Fibroblast of the conjunctiva (primary cell): ENCODE measurements at regions not wholly inside any gene's neighbourhood (a gene's known extent, or its start where the extent isn't known, plus 50 kb on each side); places are given as distances from the start of the nearest gene placed in this dataset.

Source experiments
- DNase-seq: peaks from one replicate; pipeline ENCODE4 v3.0.0-alpha.2; 2010; ENCODE audit warnings: low read depth

- DNase-seq = no peak
These were observed 296.1 kb downstream of the TFAP2C start for GRCh38 chr20:56925082-56925830.

GRCh38 chr20:56925831-56926170 is 296.7 kb downstream of the TFAP2C start:
- DNase-seq = no peak

GRCh38 chr20:56926501-56926900 is 297.4 kb downstream of the TFAP2C start:
- no peak for DNase-seq

- no peak for DNase-seq
These were observed 298.0 kb downstream of the TFAP2C start for GRCh38 chr20:56927127-56927526.

GRCh38 chr20:56928007-56928406 is 298.9 kb downstream of the TFAP2C start:
- no peak for DNase-seq

GRCh38 chr20:56929606-56930005 is 300.5 kb downstream of the TFAP2C start:
- no peak for DNase-seq

GRCh38 chr20:56930876-56931275 is 301.8 kb downstream of the TFAP2C start:
- no peak for DNase-seq

GRCh38 chr20:56932575-56933330 is 303.6 kb downstream of the TFAP2C start:
- no peak for DNase-seq

GRCh38 chr20:56933331-56933698 is 304.2 kb downstream of the TFAP2C start:
- no peak for DNase-seq

GRCh38 chr20:56934888-56935287 is 305.8 kb downstream of the TFAP2C start:
- DNase-seq = no peak

GRCh38 chr20:56940466-56940865 is 311.4 kb downstream of the TFAP2C start:
- DNase-seq = no peak

- DNase-seq = no peak
These were observed 312.1 kb downstream of the TFAP2C start for GRCh38 chr20:56941101-56941686.

- no peak for DNase-seq
These were observed 315.1 kb downstream of the TFAP2C start for GRCh38 chr20:56943946-56944945.

- DNase-seq = no peak
These were observed 316.0 kb downstream of the TFAP2C start for GRCh38 chr20:56945057-56945456.

- DNase-seq = no peak
These were observed 316.8 kb downstream of the TFAP2C start for GRCh38 chr20:56945901-56946300.

GRCh38 chr20:56949318-56949717 is 317.1 kb downstream of the BMP7 start:
- no peak for DNase-seq

- DNase-seq = no peak
These were observed 314.0 kb downstream of the BMP7 start for GRCh38 chr20:56952258-56953047.

GRCh38 chr20:56953048-56953586 is 313.3 kb downstream of the BMP7 start:
- no peak for DNase-seq

- no peak for DNase-seq
These were observed 311.6 kb downstream of the BMP7 start for GRCh38 chr20:56954797-56955196.

GRCh38 chr20:56955680-56956079 is 310.8 kb downstream of the BMP7 start:
- no peak for DNase-seq

GRCh38 chr20:56956534-56956933 is 309.9 kb downstream of the BMP7 start:
- no peak for DNase-seq
